ENCODE measurements at regions not wholly inside any gene's neighbourhood (a gene's known extent, or its start where the extent isn't known, plus 50 kb on each side); places are given as distances from the start of the nearest gene placed in this dataset.

GRCh38 chr3:177460047-177460446 lies 262.8 kb upstream of the TBL1XR1 start:
- no peak for TF ChIP-seq SIN3A (IDR thresholded peaks at IDR 0.05; ENCODE audit: borderline replicate concordance, insufficient read depth, low read length)
- TF ChIP-seq POLR2AphosphoS5 (IDR thresholded peaks at IDR 0.05; ENCODE audit: low read depth, low read length), result no peak
- TF ChIP-seq, protein P1, sequence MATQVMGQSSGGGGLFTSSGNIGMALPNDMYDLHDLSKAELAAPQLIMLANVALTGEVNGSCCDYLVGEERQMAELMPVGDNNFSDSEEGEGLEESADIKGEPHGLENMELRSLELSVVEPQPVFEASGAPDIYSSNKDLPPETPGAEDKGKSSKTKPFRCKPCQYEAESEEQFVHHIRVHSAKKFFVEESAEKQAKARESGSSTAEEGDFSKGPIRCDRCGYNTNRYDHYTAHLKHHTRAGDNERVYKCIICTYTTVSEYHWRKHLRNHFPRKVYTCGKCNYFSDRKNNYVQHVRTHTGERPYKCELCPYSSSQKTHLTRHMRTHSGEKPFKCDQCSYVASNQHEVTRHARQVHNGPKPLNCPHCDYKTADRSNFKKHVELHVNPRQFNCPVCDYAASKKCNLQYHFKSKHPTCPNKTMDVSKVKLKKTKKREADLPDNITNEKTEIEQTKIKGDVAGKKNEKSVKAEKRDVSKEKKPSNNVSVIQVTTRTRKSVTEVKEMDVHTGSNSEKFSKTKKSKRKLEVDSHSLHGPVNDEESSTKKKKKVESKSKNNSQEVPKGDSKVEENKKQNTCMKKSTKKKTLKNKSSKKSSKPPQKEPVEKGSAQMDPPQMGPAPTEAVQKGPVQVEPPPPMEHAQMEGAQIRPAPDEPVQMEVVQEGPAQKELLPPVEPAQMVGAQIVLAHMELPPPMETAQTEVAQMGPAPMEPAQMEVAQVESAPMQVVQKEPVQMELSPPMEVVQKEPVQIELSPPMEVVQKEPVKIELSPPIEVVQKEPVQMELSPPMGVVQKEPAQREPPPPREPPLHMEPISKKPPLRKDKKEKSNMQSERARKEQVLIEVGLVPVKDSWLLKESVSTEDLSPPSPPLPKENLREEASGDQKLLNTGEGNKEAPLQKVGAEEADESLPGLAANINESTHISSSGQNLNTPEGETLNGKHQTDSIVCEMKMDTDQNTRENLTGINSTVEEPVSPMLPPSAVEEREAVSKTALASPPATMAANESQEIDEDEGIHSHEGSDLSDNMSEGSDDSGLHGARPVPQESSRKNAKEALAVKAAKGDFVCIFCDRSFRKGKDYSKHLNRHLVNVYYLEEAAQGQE (IDR thresholded peaks at IDR 0.05; ENCODE audit: insufficient read depth in 1 of 2, low read depth in 2 of 2, low read length in 2 of 2), result no peak
- no peak for TF ChIP-seq TAF1 (IDR thresholded peaks at IDR 0.05; ENCODE audit: borderline replicate concordance, insufficient read depth, low read length)
- no peak for TF ChIP-seq FOXP2 (optimal IDR thresholded peaks at IDR 0.05; ENCODE audit: borderline replicate concordance, extremely low read depth, extremely low read length, insufficient read depth)
